ENCODE measurements at regions not wholly inside any gene's neighbourhood (a gene's known extent, or its start where the extent isn't known, plus 50 kb on each side); places are given as distances from the start of the nearest gene placed in this dataset.
"Not testable (repeated sequence)": the region's sequence is repeated elsewhere in the genome, so short reads cannot be mapped to it uniquely, and the experiment has no call there.

DNA sequence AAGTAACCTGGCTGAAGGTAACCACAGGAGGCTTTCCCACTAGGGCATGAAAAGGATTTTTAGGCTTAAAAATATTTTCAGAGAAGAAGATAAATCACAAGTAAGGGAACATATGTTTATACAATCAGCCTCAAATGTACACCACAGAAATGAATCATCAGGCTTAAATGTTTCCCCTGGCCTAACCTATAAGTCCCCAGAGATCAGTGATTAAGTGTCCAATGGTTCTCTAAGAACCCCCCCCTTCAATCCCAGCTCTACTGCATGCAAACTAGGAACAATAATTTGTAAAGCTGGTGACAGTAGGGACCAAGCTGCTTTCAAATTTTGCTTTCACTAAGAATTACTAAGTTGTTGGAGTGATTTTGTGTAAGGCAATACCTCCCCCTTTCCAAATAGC is 431.6 kb upstream of the LMCD1 start:
- no peak overlapping the region for H3K4me3 ChIP-seq (replicated peaks in 1 of 4; ENCODE audit: control extremely low read depth in 1 of 4, insufficient read depth in 1 of 4, low read depth in 3 of 4, low read length in 4 of 4)
- H3K27me3 ChIP-seq (ENCODE audit: control insufficient read depth, insufficient read depth, low read length), result no peaks in the 10 kb centered on the region
- no peaks in the 10 kb centered on the region for H3K9me3 ChIP-seq (ENCODE audit: control insufficient read depth, insufficient read depth, low read depth, low read length)
- no peak overlapping the region for H3K4me2 ChIP-seq (ENCODE audit: extremely low read depth, insufficient read depth, low read length)
- H4K20me1 ChIP-seq (ENCODE audit: control insufficient read depth, extremely low read depth, insufficient read depth, low read length), result no peaks in the 10 kb centered on the region
- no peak for TF ChIP-seq EZH2 (IDR thresholded peaks at IDR 0.05; ENCODE audit: low read length, missing control alignments)
- TF ChIP-seq, protein P1, sequence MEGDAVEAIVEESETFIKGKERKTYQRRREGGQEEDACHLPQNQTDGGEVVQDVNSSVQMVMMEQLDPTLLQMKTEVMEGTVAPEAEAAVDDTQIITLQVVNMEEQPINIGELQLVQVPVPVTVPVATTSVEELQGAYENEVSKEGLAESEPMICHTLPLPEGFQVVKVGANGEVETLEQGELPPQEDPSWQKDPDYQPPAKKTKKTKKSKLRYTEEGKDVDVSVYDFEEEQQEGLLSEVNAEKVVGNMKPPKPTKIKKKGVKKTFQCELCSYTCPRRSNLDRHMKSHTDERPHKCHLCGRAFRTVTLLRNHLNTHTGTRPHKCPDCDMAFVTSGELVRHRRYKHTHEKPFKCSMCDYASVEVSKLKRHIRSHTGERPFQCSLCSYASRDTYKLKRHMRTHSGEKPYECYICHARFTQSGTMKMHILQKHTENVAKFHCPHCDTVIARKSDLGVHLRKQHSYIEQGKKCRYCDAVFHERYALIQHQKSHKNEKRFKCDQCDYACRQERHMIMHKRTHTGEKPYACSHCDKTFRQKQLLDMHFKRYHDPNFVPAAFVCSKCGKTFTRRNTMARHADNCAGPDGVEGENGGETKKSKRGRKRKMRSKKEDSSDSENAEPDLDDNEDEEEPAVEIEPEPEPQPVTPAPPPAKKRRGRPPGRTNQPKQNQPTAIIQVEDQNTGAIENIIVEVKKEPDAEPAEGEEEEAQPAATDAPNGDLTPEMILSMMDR (conservative IDR thresholded peaks at IDR 0.05 in 1 of 2, IDR thresholded peaks at IDR 0.05 in 1 of 2; ENCODE audit: low read depth in 1 of 2, low read length in 2 of 2), result no peak
- H3K9ac ChIP-seq (ENCODE audit: insufficient read depth, low read length), result no peak overlapping the region
- H3K79me2 ChIP-seq (ENCODE audit: control insufficient read depth, insufficient read depth, low read length), result no peaks in the 10 kb centered on the region
- no peak overlapping the region for H3K27ac ChIP-seq (ENCODE audit: insufficient read depth, low read length)
- no peaks in the 10 kb centered on the region for H3K36me3 ChIP-seq (ENCODE audit: control insufficient read depth, insufficient read depth, low read length)
- no peaks in the 10 kb centered on the region for H3K4me1 ChIP-seq (ENCODE audit: control insufficient read depth, extremely low read depth, insufficient read depth, low read length)
- no peak overlapping the region for H2AFZ ChIP-seq (ENCODE audit: low read length)
- peak; percentile 65 to 78 for DNase-seq (ENCODE audit: low read depth in 2 of 2)

DNA sequence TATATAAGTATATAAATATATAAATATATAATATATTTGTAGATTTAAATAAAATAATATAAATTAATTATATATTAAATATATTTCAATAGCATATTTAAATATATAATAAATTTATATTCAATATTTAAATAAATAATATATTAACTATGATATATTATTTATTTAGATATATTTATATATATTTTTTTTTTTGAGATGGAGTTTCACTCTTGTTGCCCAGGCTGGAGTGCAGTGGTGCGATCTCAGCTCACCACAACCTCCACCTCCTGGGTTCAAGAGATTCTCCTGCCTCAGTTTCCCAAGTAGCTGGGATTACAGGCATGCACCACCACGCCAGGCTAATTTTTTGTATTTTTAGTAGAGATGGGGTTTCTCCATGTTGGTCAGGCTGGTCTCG is 426.9 kb upstream of the LMCD1 start:
- not testable (repeated sequence) for H3K27me3 ChIP-seq (ENCODE audit: control insufficient read depth, insufficient read depth, low read length)

DNA sequence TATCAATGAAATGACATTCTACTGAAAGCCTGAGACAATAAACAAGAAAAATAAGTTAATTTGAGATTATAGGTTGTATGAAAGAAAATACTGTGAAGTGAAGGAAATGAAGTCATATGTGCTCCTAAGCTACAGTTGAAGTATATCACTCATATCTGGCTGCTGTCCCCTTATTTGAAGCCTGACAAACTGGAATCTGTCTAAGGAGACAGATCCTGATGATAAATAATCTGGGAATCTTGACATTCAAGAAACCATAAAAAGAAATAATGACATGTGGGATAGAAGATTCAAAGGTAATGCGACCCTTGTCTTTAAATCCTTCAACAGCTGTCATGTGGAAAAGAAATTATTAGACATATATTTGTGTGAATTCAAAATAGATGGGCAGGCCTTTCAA is 424.5 kb upstream of the LMCD1 start:
- Histone ChIP-seq H3K4me2 (ENCODE audit: extremely low read depth, insufficient read depth, low read length) (no peak overlapping the region), H3K27ac (ENCODE audit: insufficient read depth, low read length) (no peak overlapping the region), H3K79me2 (ENCODE audit: control insufficient read depth, insufficient read depth, low read length) (no peaks in the 10 kb centered on the region), H2AFZ (ENCODE audit: low read length) (no peak overlapping the region), H3K9ac (ENCODE audit: insufficient read depth, low read length) (no peak overlapping the region), H3K27me3 (ENCODE audit: control insufficient read depth, insufficient read depth, low read length) (no peaks in the 10 kb centered on the region), H3K4me1 (ENCODE audit: control insufficient read depth, extremely low read depth, insufficient read depth, low read length) (no peaks in the 10 kb centered on the region), H3K4me3 (replicated peaks in 1 of 4; ENCODE audit: control extremely low read depth in 1 of 4, insufficient read depth in 1 of 4, low read depth in 3 of 4, low read length in 4 of 4) (no peak overlapping the region), H4K20me1 (ENCODE audit: control insufficient read depth, extremely low read depth, insufficient read depth, low read length) (no peaks in the 10 kb centered on the region), H3K9me3 (ENCODE audit: control insufficient read depth, insufficient read depth, low read depth, low read length) (no peaks in the 10 kb centered on the region), H3K36me3 (ENCODE audit: control insufficient read depth, insufficient read depth, low read length) (no peaks in the 10 kb centered on the region)
- no peak for TF ChIP-seq EZH2 (IDR thresholded peaks at IDR 0.05; ENCODE audit: low read length, missing control alignments)
- TF ChIP-seq, protein P1 (conservative IDR thresholded peaks at IDR 0.05 in 1 of 2, IDR thresholded peaks at IDR 0.05 in 1 of 2; ENCODE audit: low read depth in 1 of 2, low read length in 2 of 2), result no peak
- DNase-seq (ENCODE audit: low read depth in 2 of 2), result no peak

More for the DNA sequence above, 426.9 kb upstream of the LMCD1 start:
- not testable (repeated sequence) for H3K4me2 ChIP-seq (ENCODE audit: extremely low read depth, insufficient read depth, low read length); H3K4me1 ChIP-seq (ENCODE audit: control insufficient read depth, extremely low read depth, insufficient read depth, low read length); H3K9me3 ChIP-seq (ENCODE audit: control insufficient read depth, insufficient read depth, low read depth, low read length); H3K27ac ChIP-seq (ENCODE audit: insufficient read depth, low read length); H3K79me2 ChIP-seq (ENCODE audit: control insufficient read depth, insufficient read depth, low read length); H2AFZ ChIP-seq (ENCODE audit: low read length); H3K9ac ChIP-seq (ENCODE audit: insufficient read depth, low read length); H3K4me3 ChIP-seq (replicated peaks in 1 of 4; ENCODE audit: control extremely low read depth in 1 of 4, insufficient read depth in 1 of 4, low read depth in 3 of 4, low read length in 4 of 4); H3K36me3 ChIP-seq (ENCODE audit: control insufficient read depth, insufficient read depth, low read length); H4K20me1 ChIP-seq (ENCODE audit: control insufficient read depth, extremely low read depth, insufficient read depth, low read length); DNase-seq (ENCODE audit: low read depth in 2 of 2)
